GM21576 (cell line): ENCODE measurements at regions not wholly inside any gene's neighbourhood (a gene's known extent, or its start where the extent isn't known, plus 50 kb on each side); places are given as distances from the start of the nearest gene placed in this dataset.
"Not testable (repeated sequence)": the region's sequence is repeated elsewhere in the genome, so short reads cannot be mapped to it uniquely, and the experiment has no call there.

Experiments used
- ATAC-seq: cut with Tn5 transposase; IDR thresholded peaks from one replicate; pipeline ENCODE4 v1.9.1; 2021; ENCODE audit warnings: mild to moderate bottlenecking, moderate library complexity; ENCODE audit not compliant: unreplicated experiment

DNA sequence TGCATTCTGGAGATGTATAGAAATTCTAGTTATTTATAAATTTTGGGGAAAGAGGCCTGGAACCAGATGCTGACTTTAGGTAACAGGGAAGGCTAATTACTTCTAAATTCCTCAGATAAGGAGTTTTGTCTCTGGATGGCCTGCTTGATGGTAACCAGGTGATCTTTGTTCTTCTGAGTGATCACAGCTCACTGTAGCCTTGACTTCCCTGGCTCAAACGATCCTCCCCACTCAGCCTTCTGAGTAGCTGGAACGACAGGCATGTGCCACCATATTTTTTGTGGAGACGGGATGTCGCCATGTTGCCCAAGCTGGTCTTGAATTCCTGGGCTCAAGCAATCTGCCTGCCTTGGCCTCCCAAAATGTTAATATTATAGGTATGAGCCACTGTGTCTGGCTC, 54.4 kb upstream of the MSH6 start:
- no peak for ATAC-seq

DNA sequence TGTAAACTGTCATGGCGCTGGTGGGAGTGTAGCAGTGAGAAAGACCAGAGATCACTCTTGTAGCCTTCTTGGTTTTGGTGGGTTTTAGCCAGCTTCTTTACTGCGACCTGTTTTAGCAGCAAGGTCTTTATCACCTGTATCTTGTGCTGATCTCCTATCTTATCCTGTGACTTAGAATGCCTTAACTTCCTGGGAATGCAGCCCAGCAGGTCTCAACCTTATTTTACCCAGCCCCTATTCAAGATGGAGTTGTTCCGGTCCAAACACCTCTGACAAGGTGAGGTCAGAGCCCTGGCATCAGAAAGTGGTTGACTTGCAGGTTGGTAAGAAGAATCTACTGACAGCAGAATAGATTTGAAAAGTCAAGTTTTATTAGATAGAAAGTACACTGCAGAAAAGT, 55.0 kb upstream of the MSH6 start:
- no peak for ATAC-seq

DNA sequence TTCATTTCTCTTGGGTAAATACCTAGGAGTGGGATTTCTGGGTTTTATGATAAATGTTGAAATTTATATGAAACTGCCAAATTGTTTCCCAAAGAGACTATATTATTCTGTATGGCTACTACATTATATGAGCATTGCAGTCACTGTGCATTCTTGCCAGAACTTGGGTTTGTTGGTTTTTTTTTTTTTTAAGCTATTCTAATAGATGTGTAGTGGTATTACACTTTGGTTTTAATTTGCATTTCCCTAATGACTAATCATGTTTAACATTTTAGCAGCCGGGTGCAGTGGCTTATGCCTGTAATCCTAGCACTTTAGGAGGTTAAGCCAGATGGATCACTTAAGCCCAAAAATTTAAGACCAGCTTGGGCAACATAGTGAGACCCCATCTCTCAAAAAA, 56.0 kb upstream of the MSH6 start:
- not testable (repeated sequence) for ATAC-seq

- no peak for ATAC-seq
Measured at GRCh38 chr2:47725808-47726207, 57.1 kb upstream of the MSH6 start.

DNA sequence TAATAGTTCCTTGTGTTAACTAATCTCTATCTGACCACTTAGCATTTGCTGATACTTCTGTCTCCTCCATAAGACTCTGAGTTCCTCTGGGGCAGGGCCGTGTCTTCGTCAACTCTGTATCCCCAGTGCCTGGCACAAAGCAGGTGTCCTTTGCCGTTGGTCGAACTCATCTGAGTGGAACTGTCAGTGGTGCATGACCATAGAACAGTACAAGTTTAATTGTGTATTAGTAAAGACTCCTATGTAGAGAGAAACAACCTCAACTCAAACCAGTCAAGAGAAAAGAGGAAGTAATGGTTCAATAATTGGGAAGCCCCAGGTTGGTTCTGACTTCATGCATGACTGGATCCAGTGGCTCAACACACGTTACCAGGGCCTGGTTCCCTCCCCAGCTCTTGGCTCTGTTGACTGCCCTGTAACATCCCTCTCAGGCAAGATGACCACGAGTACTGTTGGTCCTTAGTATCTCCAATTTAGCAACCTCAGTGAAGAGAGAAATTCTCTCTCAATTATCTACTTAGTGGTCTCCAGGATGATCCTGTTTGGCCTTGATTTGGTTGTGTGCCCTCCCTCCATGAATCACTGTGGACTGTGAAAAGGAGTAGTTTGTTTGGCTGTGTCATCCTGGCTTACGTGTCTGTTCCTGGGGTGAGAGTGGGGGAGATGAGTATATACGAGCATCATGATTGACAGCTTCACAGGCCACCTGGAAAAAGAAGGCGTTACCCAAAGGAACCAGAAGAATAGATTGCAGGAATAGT, 58.5 kb upstream of the MSH6 start:
- ATAC-seq: peak; percentile 86

DNA sequence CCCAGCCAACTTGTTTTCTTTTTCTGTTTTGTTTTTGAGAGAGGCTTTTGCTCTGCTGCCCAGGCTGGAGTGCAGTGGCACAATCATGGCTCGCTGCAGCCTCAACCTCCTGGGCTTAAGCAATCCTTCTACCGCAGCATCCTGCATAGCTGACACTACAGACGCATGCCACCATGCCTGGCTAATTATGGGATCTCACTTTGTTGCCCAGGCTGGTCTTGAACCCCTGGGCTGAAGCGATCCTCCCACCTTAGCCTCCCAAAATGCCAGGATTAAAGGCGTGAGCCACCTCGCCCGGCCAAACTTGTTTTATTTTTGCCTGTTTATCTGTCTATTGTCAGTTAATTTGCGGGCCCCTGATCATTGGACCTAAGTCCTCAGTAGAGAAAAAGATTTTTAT, 61.6 kb upstream of the MSH6 start:
- ATAC-seq: no peak

GRCh38 chr2:47720559-47720958, 62.4 kb upstream of the MSH6 start:
- ATAC-seq: no peak

DNA sequence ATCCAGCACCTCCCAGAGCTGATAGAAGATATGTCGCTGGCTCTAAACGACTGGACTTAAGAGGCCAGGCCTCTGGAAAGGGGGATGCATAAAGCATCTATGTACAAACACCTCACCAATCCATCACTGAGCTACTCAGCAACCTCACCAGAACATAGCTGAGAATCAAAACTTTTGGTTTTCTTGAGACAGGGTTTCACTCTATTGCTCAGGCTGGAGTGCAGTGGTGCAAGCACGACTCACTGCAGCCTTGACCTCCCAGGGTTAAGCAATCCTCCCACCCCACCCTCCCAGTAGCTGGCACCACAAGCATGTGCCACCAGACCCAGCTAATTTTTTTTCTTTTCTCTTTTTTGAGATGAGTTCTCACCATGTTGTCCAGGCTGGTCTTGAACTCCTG, 62.9 kb upstream of the MSH6 start:
- no peak for ATAC-seq

DNA sequence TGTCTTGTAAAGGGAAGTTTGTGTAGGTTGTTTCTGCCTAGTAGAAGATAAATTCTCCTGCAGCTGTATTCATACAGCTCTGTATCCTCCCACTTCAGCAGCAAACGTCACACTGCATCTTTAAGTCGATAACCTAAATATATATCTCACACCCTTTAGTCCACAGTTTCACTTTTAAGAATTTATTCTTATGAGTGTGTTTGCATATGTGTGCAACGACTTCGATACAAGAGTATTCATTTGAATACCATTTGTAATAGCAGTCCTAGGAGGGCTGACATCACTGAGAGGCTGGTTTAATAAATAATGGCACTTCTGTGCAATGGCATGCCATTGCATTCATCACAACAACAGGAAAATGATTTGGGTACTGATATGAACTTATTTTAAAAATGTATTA, 63.8 kb upstream of the MSH6 start:
- peak; percentile 65 for ATAC-seq

- ATAC-seq: not testable (repeated sequence)
Measured at GRCh38 chr2:47716307-47716706, 66.6 kb upstream of the MSH6 start.

GRCh38 chr2:47715552-47715951, 67.4 kb upstream of the MSH6 start:
- no peak for ATAC-seq

DNA sequence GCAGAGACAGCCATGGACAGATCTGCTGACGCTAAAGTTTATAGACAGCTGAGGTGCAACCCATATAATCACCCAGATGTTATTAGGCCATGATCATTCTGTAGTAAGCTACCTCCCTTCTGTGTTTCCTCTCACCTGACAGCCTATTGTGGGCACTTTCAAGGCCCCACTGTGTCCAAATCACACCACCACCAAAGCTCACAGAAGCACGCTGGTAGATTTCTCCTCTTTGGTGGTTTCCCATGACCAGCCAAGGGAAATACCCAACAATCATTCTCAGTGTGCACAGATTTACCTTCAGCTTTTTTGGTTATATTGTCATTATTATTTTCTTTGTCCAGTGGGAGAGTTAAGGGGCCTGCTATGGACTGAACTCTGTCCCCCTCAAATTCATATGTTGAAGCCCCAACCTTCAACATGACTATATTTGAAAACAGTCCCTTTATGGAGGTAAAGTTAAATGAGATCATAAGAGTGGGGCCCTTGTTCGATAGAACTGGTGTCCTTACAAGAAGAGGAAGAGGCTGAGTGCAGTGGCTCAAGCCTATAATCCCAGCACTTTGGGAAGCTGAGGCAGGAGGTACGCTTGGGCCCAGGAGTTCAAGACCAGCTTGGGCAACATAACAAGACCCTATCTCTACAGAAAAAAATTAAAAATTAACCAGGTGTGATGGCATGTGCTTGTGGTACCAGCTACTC, 74.0 kb upstream of the MSH6 start:
- peak; percentile 78 for ATAC-seq

GRCh38 chr2:47704287-47704686, 78.7 kb upstream of the MSH6 start:
- no peak for ATAC-seq

GRCh38 chr2:47699533-47700215, 83.3 kb upstream of the MSH6 start:
- ATAC-seq: no peak

GRCh38 chr2:47698436-47698972, 84.4 kb upstream of the MSH6 start:
- not testable (repeated sequence) for ATAC-seq

- not testable (repeated sequence) for ATAC-seq
Measured at GRCh38 chr2:47697681-47698435, 85.1 kb upstream of the MSH6 start.

- ATAC-seq: peak; percentile 85
Measured at GRCh38 chr2:47697000-47697601, 85.8 kb upstream of the MSH6 start.

DNA sequence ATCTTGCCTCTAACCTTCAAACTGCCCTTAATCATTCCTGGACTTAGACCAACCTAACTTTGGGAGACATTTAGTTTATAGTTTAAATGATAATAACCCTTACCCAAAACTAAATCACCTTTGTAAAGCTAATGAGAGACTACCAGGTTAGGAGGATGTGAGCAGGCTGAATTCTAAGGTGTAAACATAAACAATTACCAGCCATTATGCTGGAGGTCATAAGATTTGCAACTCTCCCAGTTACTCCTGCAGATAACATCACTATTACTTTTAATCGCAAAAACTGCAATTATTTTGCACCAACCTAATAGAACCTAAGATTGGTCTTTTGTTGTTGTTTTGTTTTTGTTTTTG, 86.5 kb upstream of the MSH6 start:
- no peak for ATAC-seq

DNA sequence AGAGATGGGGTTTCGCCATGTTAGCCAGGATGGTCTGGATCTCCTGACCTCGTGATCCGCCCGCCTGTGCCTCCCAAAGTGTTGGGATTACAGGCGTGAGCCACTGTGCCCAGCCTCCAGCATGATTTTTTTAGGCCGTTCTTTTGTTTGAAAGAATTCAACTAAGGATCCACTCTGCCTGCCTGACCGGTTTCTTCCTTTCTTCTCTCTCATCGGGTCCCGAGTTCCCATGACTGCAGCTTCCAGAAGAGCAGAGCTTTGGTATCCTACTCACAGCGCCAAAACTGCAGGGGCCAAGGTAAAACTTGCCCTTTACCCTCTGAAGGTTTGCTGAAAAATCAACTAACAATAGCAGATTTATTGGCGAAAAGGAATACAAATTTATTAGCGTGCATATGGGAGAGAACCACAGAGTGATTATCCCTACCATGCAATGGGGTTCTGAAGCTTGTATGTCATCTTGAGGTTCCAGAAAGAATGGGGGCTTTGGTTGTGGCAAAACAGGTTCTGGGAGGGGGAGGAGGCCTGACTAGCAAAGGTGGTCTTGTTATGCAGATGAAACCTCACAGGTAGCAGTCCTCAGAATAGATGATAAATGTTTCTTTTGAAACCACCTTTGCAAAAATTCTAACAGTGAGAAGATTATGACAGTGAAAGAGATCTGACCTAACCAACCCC, 87.0 kb upstream of the MSH6 start:
- ATAC-seq: no peak

- ATAC-seq: not testable (repeated sequence)
Measured at GRCh38 chr2:47694451-47694850, 88.5 kb upstream of the MSH6 start.
